ENCODE measurements at regions not wholly inside any gene's neighbourhood (a gene's known extent, or its start where the extent isn't known, plus 50 kb on each side); places are given as distances from the start of the nearest gene placed in this dataset.

GRCh38 chr1:29960876-29961275 is 724.6 kb downstream of the PTPRU start:
- no peak for TF ChIP-seq POLR2A (IDR thresholded peaks at IDR 0.05)
- TF ChIP-seq CTCF (IDR thresholded peaks at IDR 0.05) = no peak
- TF ChIP-seq POLR2AphosphoS5 (IDR thresholded peaks at IDR 0.05) = no peak
- TF ChIP-seq EP300 (IDR thresholded peaks at IDR 0.05) = no peak
